ENCODE measurements at regions not wholly inside any gene's neighbourhood (a gene's known extent, or its start where the extent isn't known, plus 50 kb on each side); places are given as distances from the start of the nearest gene placed in this dataset.

DNA sequence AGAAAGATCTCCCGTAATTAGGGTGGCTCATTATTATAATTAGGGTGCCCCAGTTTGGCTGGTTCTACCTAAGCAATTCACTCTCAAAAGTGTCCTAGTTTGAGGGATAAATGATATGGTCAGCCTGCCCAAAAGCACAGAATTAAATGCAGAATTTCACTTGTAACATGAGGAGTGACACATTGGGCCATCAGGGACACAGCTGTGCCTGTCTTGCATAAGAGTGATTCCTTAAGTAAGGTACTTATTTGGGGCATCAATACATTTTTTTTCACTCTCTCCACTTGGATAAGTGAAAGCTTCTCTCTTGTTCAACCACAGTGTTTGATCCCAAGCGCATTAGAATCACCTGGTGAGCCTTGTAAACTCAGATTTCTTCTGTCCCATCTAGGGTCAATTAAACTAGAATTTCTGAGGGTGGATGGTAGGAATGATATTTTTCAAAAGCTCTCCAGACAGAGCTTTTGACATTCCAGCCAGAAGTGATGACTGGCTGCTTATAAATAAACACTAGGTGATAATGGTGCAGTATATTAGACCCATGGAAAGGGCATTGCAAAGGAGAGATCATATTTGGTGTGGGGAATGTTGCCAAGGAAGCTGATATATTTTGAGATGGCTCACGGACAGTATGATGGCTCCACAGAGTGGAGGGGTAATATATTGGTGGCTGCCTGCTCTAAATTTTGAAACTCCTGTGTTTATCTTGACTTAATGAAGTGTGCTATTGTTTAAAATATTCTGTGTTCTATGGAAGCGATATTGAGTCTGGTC lies 458.1 kb upstream of the RASGRP1 start:
- TF ChIP-seq, protein P1, sequence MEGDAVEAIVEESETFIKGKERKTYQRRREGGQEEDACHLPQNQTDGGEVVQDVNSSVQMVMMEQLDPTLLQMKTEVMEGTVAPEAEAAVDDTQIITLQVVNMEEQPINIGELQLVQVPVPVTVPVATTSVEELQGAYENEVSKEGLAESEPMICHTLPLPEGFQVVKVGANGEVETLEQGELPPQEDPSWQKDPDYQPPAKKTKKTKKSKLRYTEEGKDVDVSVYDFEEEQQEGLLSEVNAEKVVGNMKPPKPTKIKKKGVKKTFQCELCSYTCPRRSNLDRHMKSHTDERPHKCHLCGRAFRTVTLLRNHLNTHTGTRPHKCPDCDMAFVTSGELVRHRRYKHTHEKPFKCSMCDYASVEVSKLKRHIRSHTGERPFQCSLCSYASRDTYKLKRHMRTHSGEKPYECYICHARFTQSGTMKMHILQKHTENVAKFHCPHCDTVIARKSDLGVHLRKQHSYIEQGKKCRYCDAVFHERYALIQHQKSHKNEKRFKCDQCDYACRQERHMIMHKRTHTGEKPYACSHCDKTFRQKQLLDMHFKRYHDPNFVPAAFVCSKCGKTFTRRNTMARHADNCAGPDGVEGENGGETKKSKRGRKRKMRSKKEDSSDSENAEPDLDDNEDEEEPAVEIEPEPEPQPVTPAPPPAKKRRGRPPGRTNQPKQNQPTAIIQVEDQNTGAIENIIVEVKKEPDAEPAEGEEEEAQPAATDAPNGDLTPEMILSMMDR (IDR thresholded peaks at IDR 0.05), result no peak

DNA sequence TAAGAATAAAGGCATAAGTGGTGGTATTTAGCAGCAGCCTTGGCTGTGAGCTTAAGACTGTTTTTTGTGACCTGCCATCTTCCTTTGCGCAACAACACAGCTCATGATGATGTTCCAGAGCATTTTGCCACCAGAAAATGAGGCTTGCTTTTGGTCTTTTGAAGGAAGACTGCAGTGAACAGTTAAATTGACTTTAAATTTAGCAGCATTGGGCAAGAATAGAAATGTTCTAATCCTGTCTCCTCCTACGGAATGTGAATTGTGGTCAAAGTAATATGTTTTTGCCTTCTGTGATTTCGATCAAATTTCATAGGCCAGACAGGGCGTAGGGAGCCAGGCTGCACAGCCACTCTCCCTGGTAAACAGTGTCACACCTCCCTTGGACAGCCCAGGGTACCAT lies 460.7 kb upstream of the RASGRP1 start:
- TF ChIP-seq, protein P1 (IDR thresholded peaks at IDR 0.05), result no peak

DNA sequence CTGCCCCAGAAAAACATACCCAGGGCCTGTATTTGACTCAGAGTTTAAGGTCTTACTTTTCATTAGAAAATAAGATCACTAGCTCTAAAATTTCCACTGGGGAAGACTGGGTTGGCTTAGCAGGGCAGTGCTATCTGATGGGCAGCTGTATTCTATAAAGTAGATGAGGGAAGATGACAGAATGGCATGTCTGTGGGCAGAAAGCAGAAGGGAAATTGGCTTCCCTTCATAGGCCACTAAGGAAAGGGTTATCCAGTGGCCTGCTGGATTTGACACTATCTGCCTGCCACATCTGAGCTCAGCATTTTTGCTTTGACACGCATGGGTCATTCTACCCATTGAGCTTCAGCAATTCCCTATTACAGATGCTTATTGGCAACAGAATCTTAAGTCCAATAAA lies 461.3 kb upstream of the RASGRP1 start:
- TF ChIP-seq, protein P1 (IDR thresholded peaks at IDR 0.05), result no peak

DNA sequence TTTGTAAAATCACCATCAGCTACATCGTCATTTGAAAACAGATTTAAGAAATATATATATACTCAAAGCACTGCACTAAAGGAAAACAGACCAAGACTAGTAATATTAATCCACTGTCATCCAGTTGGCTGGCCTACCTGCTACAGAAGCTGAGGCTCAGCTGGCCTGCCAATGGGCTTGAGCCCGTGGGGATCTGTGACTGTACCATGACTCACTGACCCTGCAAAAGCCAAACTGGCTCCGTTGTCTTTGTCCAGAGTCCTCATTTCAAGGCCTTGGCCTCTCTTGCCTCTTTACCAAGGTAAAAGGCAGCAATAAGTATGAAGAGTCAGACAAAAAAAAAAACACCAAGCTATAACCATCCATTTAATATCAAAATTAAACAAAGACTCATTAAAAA lies 463.5 kb upstream of the RASGRP1 start:
- TF ChIP-seq, protein P1 (IDR thresholded peaks at IDR 0.05), result no peak

DNA sequence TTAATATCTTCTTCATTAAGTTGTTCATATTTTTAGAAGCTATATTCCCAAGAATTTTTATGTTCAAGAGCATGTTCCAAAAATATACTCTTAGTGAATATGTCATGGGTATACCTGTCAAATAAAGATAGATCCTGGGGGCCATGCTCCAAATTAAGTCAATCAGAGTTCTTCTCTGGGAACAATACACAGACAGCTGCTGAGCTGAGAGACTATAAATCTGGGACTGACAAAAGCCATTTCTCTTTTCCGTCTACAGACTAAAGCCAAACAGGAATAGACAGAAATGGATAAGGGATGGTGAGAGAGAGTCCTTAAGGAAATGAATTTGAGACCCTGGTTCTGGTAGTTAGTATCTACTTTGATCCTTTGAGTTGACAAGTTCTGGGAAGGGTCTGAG lies 465.1 kb upstream of the RASGRP1 start:
- TF ChIP-seq, protein P1 (IDR thresholded peaks at IDR 0.05), result no peak

DNA sequence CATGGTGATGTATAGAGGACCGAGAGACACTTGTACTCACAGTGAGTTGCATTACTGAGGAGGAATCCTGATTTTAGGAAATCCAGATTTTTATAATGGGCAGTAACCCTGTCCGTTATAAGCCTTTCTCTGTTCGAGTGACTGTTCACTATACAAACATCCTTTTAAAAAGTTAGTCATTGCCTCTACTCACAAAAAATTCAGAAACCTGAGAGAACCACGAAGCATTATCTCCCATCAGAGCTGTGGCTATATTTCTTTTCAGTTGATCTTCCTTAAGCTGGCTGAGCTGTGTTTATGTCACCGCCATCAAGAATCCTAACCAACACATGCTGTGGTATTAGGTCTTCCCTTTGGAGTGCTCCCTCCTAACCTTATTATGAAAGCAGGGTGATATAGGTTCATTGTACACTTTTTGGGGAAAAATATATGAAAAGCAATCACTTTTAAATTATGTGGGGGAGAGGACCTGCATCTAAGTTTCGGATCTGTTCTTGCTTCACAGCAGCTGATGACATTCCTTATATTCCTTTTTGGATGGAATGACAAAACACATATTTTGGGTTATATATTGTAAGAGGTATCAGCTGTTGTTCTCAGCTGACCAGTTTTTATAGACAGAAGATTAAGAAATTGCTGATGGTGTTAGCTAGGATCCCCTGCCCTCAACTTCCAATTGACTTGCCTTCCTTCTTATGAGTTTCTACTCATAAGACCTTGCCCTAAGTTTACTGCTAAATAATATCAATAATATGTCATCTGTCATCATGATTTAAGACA lies 465.9 kb upstream of the RASGRP1 start:
- TF ChIP-seq, protein P1 (IDR thresholded peaks at IDR 0.05), result no peak

DNA sequence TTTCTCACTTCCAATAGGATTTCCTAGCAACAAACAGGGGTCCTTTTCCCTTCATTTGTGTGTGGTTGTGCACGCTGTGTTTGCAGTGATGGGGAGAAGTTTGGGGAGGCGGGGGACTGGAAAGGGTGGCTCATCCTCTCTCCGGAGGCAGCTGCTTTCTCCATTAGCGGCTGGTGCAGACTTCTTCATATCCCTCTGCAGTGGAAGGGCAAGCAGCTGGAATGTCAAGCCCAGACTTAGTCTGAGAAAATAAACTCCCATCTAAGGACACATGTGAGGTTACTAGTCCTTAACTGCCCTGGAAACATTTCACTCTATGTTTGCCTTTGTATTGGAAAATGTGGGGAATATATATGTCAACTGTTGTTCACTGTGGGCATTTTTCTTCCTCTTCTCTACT lies 467.0 kb upstream of the RASGRP1 start:
- TF ChIP-seq, protein P1 (IDR thresholded peaks at IDR 0.05), result no peak

Measured in LNCAP (cell line).